ENCODE measurements at regions not wholly inside any gene's neighbourhood (a gene's known extent, or its start where the extent isn't known, plus 50 kb on each side); places are given as distances from the start of the nearest gene placed in this dataset.

- no peaks in the 10 kb centered on the region for H3K9me3 ChIP-seq (ENCODE audit: control insufficient read depth, low read length)
- no peak overlapping the region for H3K4me3 ChIP-seq (ENCODE audit: extremely low read depth, insufficient read depth, low read length, poor library complexity, severe bottlenecking)
- no peak overlapping the region for H3K27ac ChIP-seq (ENCODE audit: low read depth, low read length, severe bottlenecking)
- H3K4me1 ChIP-seq (ENCODE audit: control insufficient read depth, insufficient read depth, low read length, poor library complexity, severe bottlenecking) = peaks cover 6% of the 10 kb centered on the region
- no peaks in the 10 kb centered on the region for H3K36me3 ChIP-seq (ENCODE audit: control insufficient read depth, insufficient read depth, low read length)
- 75 to 87% methylated on average over 10 to 12 of the region's 20 CpGs for WGBS, 2 experiments (ENCODE audit: insufficient coverage in 2 of 2)
Observed at GRCh38 chr2:104656571-104657163, 197.2 kb upstream of the POU3F3 start.

GRCh38 chr2:104658144-104658835 lies 195.6 kb upstream of the POU3F3 start:
- H3K9me3 ChIP-seq (ENCODE audit: control insufficient read depth, low read length) = no peaks in the 10 kb centered on the region
- peaks cover 6% of the 10 kb centered on the region for H3K4me1 ChIP-seq (ENCODE audit: control insufficient read depth, insufficient read depth, low read length, poor library complexity, severe bottlenecking)
- H3K36me3 ChIP-seq (ENCODE audit: control insufficient read depth, insufficient read depth, low read length) = no peaks in the 10 kb centered on the region
- no peak overlapping the region for H3K27ac ChIP-seq (ENCODE audit: low read depth, low read length, severe bottlenecking)
- 44 to 55% methylated on average over 14 to 17 of the region's 19 CpGs for WGBS, 2 experiments (ENCODE audit: insufficient coverage in 2 of 2)
- H3K4me3 ChIP-seq (ENCODE audit: extremely low read depth, insufficient read depth, low read length, poor library complexity, severe bottlenecking) = no peak overlapping the region

GRCh38 chr2:104658904-104659591 lies 194.9 kb upstream of the POU3F3 start:
- 9 to 18% methylated on average over 31 to 50 of the region's 53 CpGs for WGBS, 2 experiments (ENCODE audit: insufficient coverage in 2 of 2)
- Histone ChIP-seq H3K4me1 (ENCODE audit: control insufficient read depth, insufficient read depth, low read length, poor library complexity, severe bottlenecking) (peaks cover 6% of the 10 kb centered on the region), H3K4me3 (ENCODE audit: extremely low read depth, insufficient read depth, low read length, poor library complexity, severe bottlenecking) (peak overlapping the region; percentile 22), H3K27ac (ENCODE audit: low read depth, low read length, severe bottlenecking) (peak overlapping the region; percentile 2), H3K9me3 (ENCODE audit: control insufficient read depth, low read length) (no peaks in the 10 kb centered on the region), H3K36me3 (ENCODE audit: control insufficient read depth, insufficient read depth, low read length) (no peaks in the 10 kb centered on the region)

GRCh38 chr2:104660991-104661390 lies 192.9 kb upstream of the POU3F3 start:
- no peak overlapping the region for H3K27ac ChIP-seq (ENCODE audit: low read depth, low read length, severe bottlenecking)
- 86 to 87% methylated on average over 1 to 3 of the region's 5 CpGs for WGBS, 2 experiments (ENCODE audit: insufficient coverage in 2 of 2)
- H3K4me1 ChIP-seq (ENCODE audit: control insufficient read depth, insufficient read depth, low read length, poor library complexity, severe bottlenecking) = peaks cover 6% of the 10 kb centered on the region
- H3K4me3 ChIP-seq (ENCODE audit: extremely low read depth, insufficient read depth, low read length, poor library complexity, severe bottlenecking) = no peak overlapping the region
- no peaks in the 10 kb centered on the region for H3K36me3 ChIP-seq (ENCODE audit: control insufficient read depth, insufficient read depth, low read length)
- no peaks in the 10 kb centered on the region for H3K9me3 ChIP-seq (ENCODE audit: control insufficient read depth, low read length)

GRCh38 chr2:104664672-104665071 lies 189.2 kb upstream of the POU3F3 start:
- H3K27ac ChIP-seq (ENCODE audit: low read depth, low read length, severe bottlenecking) = no peak overlapping the region
- 80 to 89% methylated on average over 1 of the region's 3 CpGs for WGBS, 2 experiments (ENCODE audit: insufficient coverage in 2 of 2)
- no peaks in the 10 kb centered on the region for H3K4me1 ChIP-seq (ENCODE audit: control insufficient read depth, insufficient read depth, low read length, poor library complexity, severe bottlenecking)

GRCh38 chr2:104668631-104669030 lies 185.3 kb upstream of the POU3F3 start:
- H3K4me1 ChIP-seq (ENCODE audit: control insufficient read depth, insufficient read depth, low read length, poor library complexity, severe bottlenecking) = no peaks in the 10 kb centered on the region
- no peak overlapping the region for H3K27ac ChIP-seq (ENCODE audit: low read depth, low read length, severe bottlenecking)
- WGBS, 2 experiments (ENCODE audit: insufficient coverage in 2 of 2) = no CpG with 5 or more reads among the region's 2 CpGs
- H3K9me3 ChIP-seq (ENCODE audit: control insufficient read depth, low read length) = no peaks in the 10 kb centered on the region
- H3K4me3 ChIP-seq (ENCODE audit: extremely low read depth, insufficient read depth, low read length, poor library complexity, severe bottlenecking) = no peak overlapping the region
- H3K36me3 ChIP-seq (ENCODE audit: control insufficient read depth, insufficient read depth, low read length) = no peaks in the 10 kb centered on the region

More at GRCh38 chr2:104664672-104665071, 189.2 kb upstream of the POU3F3 start:
- no peaks in the 10 kb centered on the region for H3K9me3 ChIP-seq (ENCODE audit: control insufficient read depth, low read length)
- no peak overlapping the region for H3K4me3 ChIP-seq (ENCODE audit: extremely low read depth, insufficient read depth, low read length, poor library complexity, severe bottlenecking)
- no peaks in the 10 kb centered on the region for H3K36me3 ChIP-seq (ENCODE audit: control insufficient read depth, insufficient read depth, low read length)

- Histone ChIP-seq H3K36me3 (ENCODE audit: control insufficient read depth, insufficient read depth, low read length) (no peaks in the 10 kb centered on the region), H3K9me3 (ENCODE audit: control insufficient read depth, low read length) (no peaks in the 10 kb centered on the region), H3K27ac (ENCODE audit: low read depth, low read length, severe bottlenecking) (no peak overlapping the region), H3K4me1 (ENCODE audit: control insufficient read depth, insufficient read depth, low read length, poor library complexity, severe bottlenecking) (no peaks in the 10 kb centered on the region), H3K4me3 (ENCODE audit: extremely low read depth, insufficient read depth, low read length, poor library complexity, severe bottlenecking) (no peak overlapping the region)
- 88% methylated on average over 5 to 6 of the region's 6 CpGs for WGBS, 2 experiments (ENCODE audit: insufficient coverage in 2 of 2)
Observed at GRCh38 chr2:104673225-104673624, 180.7 kb upstream of the POU3F3 start.

GRCh38 chr2:104678181-104678580 lies 175.7 kb upstream of the POU3F3 start:
- Histone ChIP-seq H3K36me3 (ENCODE audit: control insufficient read depth, insufficient read depth, low read length) (no peaks in the 10 kb centered on the region), H3K9me3 (ENCODE audit: control insufficient read depth, low read length) (no peaks in the 10 kb centered on the region), H3K4me3 (ENCODE audit: extremely low read depth, insufficient read depth, low read length, poor library complexity, severe bottlenecking) (no peak overlapping the region), H3K27ac (ENCODE audit: low read depth, low read length, severe bottlenecking) (no peak overlapping the region), H3K4me1 (ENCODE audit: control insufficient read depth, insufficient read depth, low read length, poor library complexity, severe bottlenecking) (no peaks in the 10 kb centered on the region)
- whole genome bisulfite sequencing, 2 experiments (ENCODE audit: insufficient coverage in 2 of 2) = 53 to 91% methylated on average over 3 to 5 of the region's 5 CpGs

GRCh38 chr2:104685591-104685990 lies 168.3 kb upstream of the POU3F3 start:
- Histone ChIP-seq H3K4me3 (ENCODE audit: extremely low read depth, insufficient read depth, low read length, poor library complexity, severe bottlenecking) (no peak overlapping the region), H3K9me3 (ENCODE audit: control insufficient read depth, low read length) (no peaks in the 10 kb centered on the region), H3K36me3 (ENCODE audit: control insufficient read depth, insufficient read depth, low read length) (no peaks in the 10 kb centered on the region), H3K27ac (ENCODE audit: low read depth, low read length, severe bottlenecking) (no peak overlapping the region), H3K4me1 (ENCODE audit: control insufficient read depth, insufficient read depth, low read length, poor library complexity, severe bottlenecking) (no peaks in the 10 kb centered on the region)
- 73 to 78% methylated on average over 2 to 4 of the region's 4 CpGs for WGBS, 2 experiments (ENCODE audit: insufficient coverage in 2 of 2)

- no peak overlapping the region for H3K27ac ChIP-seq (ENCODE audit: low read depth, low read length, severe bottlenecking)
- no peak overlapping the region for H3K4me3 ChIP-seq (ENCODE audit: extremely low read depth, insufficient read depth, low read length, poor library complexity, severe bottlenecking)
- no peaks in the 10 kb centered on the region for H3K36me3 ChIP-seq (ENCODE audit: control insufficient read depth, insufficient read depth, low read length)
- no peaks in the 10 kb centered on the region for H3K9me3 ChIP-seq (ENCODE audit: control insufficient read depth, low read length)
- H3K4me1 ChIP-seq (ENCODE audit: control insufficient read depth, insufficient read depth, low read length, poor library complexity, severe bottlenecking) = no peaks in the 10 kb centered on the region
- 85 to 89% methylated on average over 8 to 9 of the region's 9 CpGs for WGBS, 2 experiments (ENCODE audit: insufficient coverage in 2 of 2)
Observed at GRCh38 chr2:104687147-104687546, 166.8 kb upstream of the POU3F3 start.
